Testis (tissue), 2 donors: ENCODE measurements at regions not wholly inside any gene's neighbourhood (a gene's known extent, or its start where the extent isn't known, plus 50 kb on each side); places are given as distances from the start of the nearest gene placed in this dataset.

Source experiments
- DNase-seq: peaks from one replicate; pipeline ENCODE4 v3.0.0-alpha.2; 2019
- H3K27ac ChIP-seq, 2 donors: fragments of 200-600 bp; sonication (generic); one replicate each; pipeline ENCODE4 v1.5.1; 2019
- H3K27me3 ChIP-seq: fragments of 200-600 bp; sonication (generic); one replicate; pipeline ENCODE4 v1.5.1; 2019
- H3K36me3 ChIP-seq: fragments of 200-600 bp; sonication (generic); one replicate; pipeline ENCODE4 v1.5.1; 2017; ENCODE audit warnings: low read depth; ENCODE audit errors: missing control alignments
- H3K4me1 ChIP-seq: fragments of 200-600 bp; sonication (generic); one replicate; pipeline ENCODE4 v1.5.1; 2019
- H3K4me3 ChIP-seq, 2 donors: fragments of 200-600 bp; sonication (generic); one replicate each; pipeline ENCODE4 v1.5.1; 2017 to 2019
- H3K9me3 ChIP-seq: fragments of 200-600 bp; sonication (generic); one replicate; pipeline ENCODE4 v1.5.1; 2017
- CTCF ChIP-seq, 3 experiments: fragments of 450-650 bp in 2 of 3; fragments of 200-600 bp in 1 of 3; sonication (generic) in 1 of 3; IDR thresholded peaks; one replicate each; pipeline ENCODE4 v1.5.1; 2016 to 2019; ENCODE audit warnings: antibody characterized with exemption in 3 of 3, mild to moderate bottlenecking in 2 of 3, moderate library complexity in 1 of 3
- POLR2A ChIP-seq: fragments of 450-650 bp; IDR thresholded peaks from one replicate; pipeline ENCODE4 v1.6.1; 2017; ENCODE audit warnings: antibody characterized with exemption, mild to moderate bottlenecking, moderate library complexity
- WGBS, 2 donors: methylation state at CpG; one replicate each; pipeline ENCODE4 v1.1.5; 2018; 5-methylcytosine and 5-hydroxymethylcytosine counted together
- intact Hi-C: fragments of 100-400 bp; cut with DNase I; formaldehyde crosslinking; loops from one replicate; pipeline ENCODE4 v1.15.1; 2023; ENCODE audit warnings: low total_unique reads

GRCh38 chr2:181268174-181268867, 188.9 kb upstream of the ITGA4 start:
- 78 to 82% methylated on average over 3 of the region's 3 CpGs for WGBS, 2 donors
- intact Hi-C loops = no loop called here
- no peak for TF ChIP-seq CTCF (IDR thresholded peaks at IDR 0.05)
- TF ChIP-seq POLR2A = no peak

DNA sequence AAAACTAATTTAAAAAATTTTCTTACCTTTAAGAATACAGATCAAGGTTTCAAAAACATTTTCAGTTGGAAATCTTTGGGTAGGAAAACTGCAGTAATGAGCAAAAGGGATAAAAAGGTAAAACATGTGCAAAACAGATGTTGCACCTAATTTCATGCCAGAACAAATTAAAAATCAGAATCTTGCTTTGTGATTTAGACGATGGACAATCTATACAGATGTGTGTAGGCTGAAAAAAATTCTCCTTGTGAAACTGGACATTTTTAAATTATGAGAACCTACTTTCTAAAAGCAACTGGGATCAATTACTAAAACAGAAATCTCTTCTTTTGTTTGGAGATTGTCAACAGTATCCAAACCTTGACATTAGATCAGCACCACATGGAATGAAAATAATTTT, 183.2 kb upstream of the ITGA4 start:
- 56 to 77% methylated on average over 1 of the region's 1 CpG for WGBS, 2 donors
- Histone ChIP-seq H3K4me3 (no peak overlapping the region), H3K27me3 (no peaks in the 10 kb centered on the region), H3K27ac (no peak overlapping the region), H3K36me3 (no peaks in the 10 kb centered on the region), H3K9me3 (no peaks in the 10 kb centered on the region), H3K4me1 (no peaks in the 10 kb centered on the region)
- no peak for DNase-seq
- intact Hi-C loops = no loop called here
- no peak for TF ChIP-seq CTCF (IDR thresholded peaks at IDR 0.05)
- TF ChIP-seq POLR2A = no peak

More at GRCh38 chr2:181268174-181268867, 188.9 kb upstream of the ITGA4 start:
- no peaks in the 10 kb centered on the region for H3K4me1 ChIP-seq
- H3K4me3 ChIP-seq = no peak overlapping the region
- no peaks in the 10 kb centered on the region for H3K9me3 ChIP-seq
- no peaks in the 10 kb centered on the region for H3K27me3 ChIP-seq
- no peak overlapping the region for H3K27ac ChIP-seq
- no peak for DNase-seq
- no peaks in the 10 kb centered on the region for H3K36me3 ChIP-seq

DNA sequence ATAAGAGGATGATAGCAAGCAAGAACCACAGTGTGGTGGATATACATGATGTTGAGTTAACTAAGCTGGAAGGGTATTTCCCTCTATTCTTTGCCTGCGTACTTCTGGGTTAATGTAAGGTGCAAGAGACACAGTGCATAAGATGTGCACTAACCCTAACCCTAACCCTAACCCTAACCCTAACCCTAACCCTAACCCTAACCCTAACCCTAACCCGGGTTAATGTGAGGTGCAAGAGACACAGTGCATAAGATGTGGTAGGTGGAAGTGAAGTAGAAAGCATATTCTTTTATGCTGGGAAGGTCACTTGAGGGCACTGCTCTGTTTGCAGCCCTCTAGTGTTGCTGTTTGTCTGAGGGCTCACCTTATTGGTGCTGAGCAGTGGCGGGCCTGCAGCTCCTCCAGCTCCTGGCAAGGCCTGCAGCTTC, 181.5 kb upstream of the ITGA4 start:
- intact Hi-C loops = no loop called here
- Histone ChIP-seq H3K27me3 (no peaks in the 10 kb centered on the region), H3K4me1 (no peaks in the 10 kb centered on the region), H3K9me3 (no peaks in the 10 kb centered on the region), H3K27ac (no peak overlapping the region), H3K4me3 (no peak overlapping the region), H3K36me3 (no peaks in the 10 kb centered on the region)
- 87 to 88% methylated on average over 3 of the region's 3 CpGs for WGBS, 2 donors
- DNase-seq = no peak
- no peak for TF ChIP-seq POLR2A
- no peak for TF ChIP-seq CTCF (IDR thresholded peaks at IDR 0.05)

- no peak overlapping the region for H3K4me3 ChIP-seq
- no peak overlapping the region for H3K27ac ChIP-seq
- no peaks in the 10 kb centered on the region for H3K36me3 ChIP-seq
- intact Hi-C loops = no loop called here
- WGBS, 2 donors = 91 to 92% methylated on average over 2 of the region's 2 CpGs
- H3K4me1 ChIP-seq = no peaks in the 10 kb centered on the region
- no peaks in the 10 kb centered on the region for H3K27me3 ChIP-seq
- no peaks in the 10 kb centered on the region for H3K9me3 ChIP-seq
- no peak for DNase-seq
- TF ChIP-seq CTCF (IDR thresholded peaks at IDR 0.05) (no peak), POLR2A (no peak)
Observed at GRCh38 chr2:181281206-181281832, 175.9 kb upstream of the ITGA4 start.

- WGBS, 2 donors = 33 to 62% methylated on average over 3 of the region's 3 CpGs
- no peaks in the 10 kb centered on the region for H3K27me3 ChIP-seq
- H3K36me3 ChIP-seq = no peaks in the 10 kb centered on the region
- no peaks in the 10 kb centered on the region for H3K4me1 ChIP-seq
- TF ChIP-seq CTCF (IDR thresholded peaks at IDR 0.05) (no peak), POLR2A (no peak)
- intact Hi-C loops = no loop called here
- H3K27ac ChIP-seq = no peak overlapping the region
- no peak for DNase-seq
- H3K4me3 ChIP-seq = no peak overlapping the region
- no peaks in the 10 kb centered on the region for H3K9me3 ChIP-seq
Observed at GRCh38 chr2:181285116-181285515, 172.1 kb upstream of the ITGA4 start.
